ENCODE measurements at regions not wholly inside any gene's neighbourhood (a gene's known extent, or its start where the extent isn't known, plus 50 kb on each side); places are given as distances from the start of the nearest gene placed in this dataset.

- TF ChIP-seq CTCF (IDR thresholded peaks at IDR 0.05) (no peak), POLR2A (IDR thresholded peaks at IDR 0.05) (no peak)
These were observed 468.1 kb downstream of the SOX9 start for GRCh38 chr17:72588961-72589360.

All from ovary (tissue), 3 donors.